Activated T-cell treated with anti-CD3 and anti-CD28 coated beads, Interleukin-2, amount 50 U/mL, for 24 hours (primary cell): ENCODE measurements at regions not wholly inside any gene's neighbourhood (a gene's known extent, or its start where the extent isn't known, plus 50 kb on each side); places are given as distances from the start of the nearest gene placed in this dataset.

Source experiments
- DNase-seq: peaks from one replicate; pipeline ENCODE4 v3.0.0-alpha.2; 2020
- H3K27ac Mint-ChIP-seq: 2 replicates; pipeline ENCODE4 v1.8.0; 2020; ENCODE audit warnings: mild to moderate bottlenecking, mixed read lengths
- H3K27me3 Mint-ChIP-seq: 2 replicates; pipeline ENCODE4 v1.8.0; 2020; ENCODE audit warnings: mixed read lengths
- H3K36me3 Mint-ChIP-seq: 2 replicates; pipeline ENCODE4 v1.8.0; 2020; ENCODE audit warnings: low read depth, mixed read lengths
- H3K4me1 Mint-ChIP-seq: 2 replicates; pipeline ENCODE4 v1.8.0; 2020; ENCODE audit warnings: low read depth, mixed read lengths
- H3K4me3 Mint-ChIP-seq: 2 replicates; pipeline ENCODE4 v1.8.0; 2020; ENCODE audit warnings: mild to moderate bottlenecking, moderate library complexity, mixed read lengths
- H3K9me3 Mint-ChIP-seq: 2 replicates; pipeline ENCODE4 v1.8.0; 2020; ENCODE audit warnings: mixed read lengths

GRCh38 chr19:31146015-31146414 lies 203.2 kb downstream of the TSHZ3 start:
- no peaks in the 10 kb centered on the region for H3K36me3 Mint-ChIP-seq
- no peaks in the 10 kb centered on the region for H3K4me1 Mint-ChIP-seq
- no peaks in the 10 kb centered on the region for H3K9me3 Mint-ChIP-seq
- H3K27me3 Mint-ChIP-seq = peaks cover 3% of the 10 kb centered on the region
- H3K4me3 Mint-ChIP-seq = no peak overlapping the region
- no peak overlapping the region for H3K27ac Mint-ChIP-seq
- DNase-seq = no peak

GRCh38 chr19:31145007-31145406 lies 204.2 kb downstream of the TSHZ3 start:
- H3K27me3 Mint-ChIP-seq = peaks cover 3% of the 10 kb centered on the region
- H3K4me3 Mint-ChIP-seq = no peak overlapping the region
- H3K4me1 Mint-ChIP-seq = no peaks in the 10 kb centered on the region
- H3K36me3 Mint-ChIP-seq = no peaks in the 10 kb centered on the region
- H3K9me3 Mint-ChIP-seq = no peaks in the 10 kb centered on the region
- no peak overlapping the region for H3K27ac Mint-ChIP-seq
- DNase-seq = no peak

- H3K36me3 Mint-ChIP-seq = no peaks in the 10 kb centered on the region
- no peak overlapping the region for H3K4me3 Mint-ChIP-seq
- no peak for DNase-seq
- no peaks in the 10 kb centered on the region for H3K4me1 Mint-ChIP-seq
- no peaks in the 10 kb centered on the region for H3K9me3 Mint-ChIP-seq
- peaks cover 3% of the 10 kb centered on the region for H3K27me3 Mint-ChIP-seq
- no peak overlapping the region for H3K27ac Mint-ChIP-seq
Measured at GRCh38 chr19:31144075-31144870, 205.0 kb downstream of the TSHZ3 start.

- H3K36me3 Mint-ChIP-seq = no peaks in the 10 kb centered on the region
Measured at GRCh38 chr19:31141301-31141700, 207.9 kb downstream of the TSHZ3 start.

GRCh38 chr19:31140717-31141116 lies 208.5 kb downstream of the TSHZ3 start:
- no peak overlapping the region for H3K4me3 Mint-ChIP-seq
- H3K36me3 Mint-ChIP-seq = no peaks in the 10 kb centered on the region
- H3K27ac Mint-ChIP-seq = no peak overlapping the region
- no peak for DNase-seq
- no peaks in the 10 kb centered on the region for H3K4me1 Mint-ChIP-seq
- H3K9me3 Mint-ChIP-seq = no peaks in the 10 kb centered on the region
- peaks cover 3% of the 10 kb centered on the region for H3K27me3 Mint-ChIP-seq

More at GRCh38 chr19:31141301-31141700, 207.9 kb downstream of the TSHZ3 start:
- no peak overlapping the region for H3K27ac Mint-ChIP-seq
- DNase-seq = no peak
- no peaks in the 10 kb centered on the region for H3K4me1 Mint-ChIP-seq
- no peaks in the 10 kb centered on the region for H3K9me3 Mint-ChIP-seq
- no peak overlapping the region for H3K4me3 Mint-ChIP-seq
- peaks cover 3% of the 10 kb centered on the region for H3K27me3 Mint-ChIP-seq

- DNase-seq = no peak
- no peak overlapping the region for H3K27ac Mint-ChIP-seq
- peaks cover 3% of the 10 kb centered on the region for H3K27me3 Mint-ChIP-seq
- no peaks in the 10 kb centered on the region for H3K9me3 Mint-ChIP-seq
- no peak overlapping the region for H3K4me3 Mint-ChIP-seq
- H3K36me3 Mint-ChIP-seq = no peaks in the 10 kb centered on the region
- H3K4me1 Mint-ChIP-seq = no peaks in the 10 kb centered on the region
Measured at GRCh38 chr19:31139871-31140505, 209.2 kb downstream of the TSHZ3 start.

GRCh38 chr19:31138077-31138476 lies 211.2 kb downstream of the TSHZ3 start:
- DNase-seq = no peak
- Mint-ChIP-seq H3K4me3 (no peak overlapping the region), H3K9me3 (no peaks in the 10 kb centered on the region), H3K36me3 (no peaks in the 10 kb centered on the region), H3K4me1 (no peaks in the 10 kb centered on the region), H3K27ac (no peak overlapping the region), H3K27me3 (peaks cover 9% of the 10 kb centered on the region)

- H3K4me1 Mint-ChIP-seq = no peaks in the 10 kb centered on the region
- H3K36me3 Mint-ChIP-seq = no peaks in the 10 kb centered on the region
- no peak overlapping the region for H3K27ac Mint-ChIP-seq
- DNase-seq = no peak
- no peaks in the 10 kb centered on the region for H3K9me3 Mint-ChIP-seq
- peaks cover 9% of the 10 kb centered on the region for H3K27me3 Mint-ChIP-seq
- H3K4me3 Mint-ChIP-seq = no peak overlapping the region
Measured at GRCh38 chr19:31135841-31136240, 213.4 kb downstream of the TSHZ3 start.

- Mint-ChIP-seq H3K9me3 (no peaks in the 10 kb centered on the region), H3K4me1 (no peaks in the 10 kb centered on the region), H3K36me3 (no peaks in the 10 kb centered on the region), H3K27me3 (peaks cover 13% of the 10 kb centered on the region), H3K27ac (no peak overlapping the region), H3K4me3 (no peak overlapping the region)
- DNase-seq = no peak
Measured at GRCh38 chr19:31132753-31133110, 216.5 kb downstream of the TSHZ3 start.

- Mint-ChIP-seq H3K27ac (no peak overlapping the region), H3K36me3 (no peaks in the 10 kb centered on the region), H3K27me3 (peaks cover 10% of the 10 kb centered on the region), H3K4me3 (no peak overlapping the region), H3K9me3 (no peaks in the 10 kb centered on the region), H3K4me1 (peaks cover 7% of the 10 kb centered on the region)
- no peak for DNase-seq
Measured at GRCh38 chr19:31128291-31128690, 220.9 kb downstream of the TSHZ3 start.

GRCh38 chr19:31127134-31127967 lies 221.9 kb downstream of the TSHZ3 start:
- H3K27ac Mint-ChIP-seq = peak overlapping the region; percentile 23
- no peak overlapping the region for H3K4me3 Mint-ChIP-seq
- H3K27me3 Mint-ChIP-seq = peaks cover 8% of the 10 kb centered on the region
- H3K36me3 Mint-ChIP-seq = no peaks in the 10 kb centered on the region
- DNase-seq = no peak
- H3K9me3 Mint-ChIP-seq = no peaks in the 10 kb centered on the region
- H3K4me1 Mint-ChIP-seq = peaks cover 7% of the 10 kb centered on the region

- no peaks in the 10 kb centered on the region for H3K36me3 Mint-ChIP-seq
- no peak for DNase-seq
- H3K27ac Mint-ChIP-seq = no peak overlapping the region
- H3K9me3 Mint-ChIP-seq = no peaks in the 10 kb centered on the region
- no peak overlapping the region for H3K4me3 Mint-ChIP-seq
- H3K4me1 Mint-ChIP-seq = peaks cover 7% of the 10 kb centered on the region
- H3K27me3 Mint-ChIP-seq = peaks cover 7% of the 10 kb centered on the region
Measured at GRCh38 chr19:31126236-31126635, 223.0 kb downstream of the TSHZ3 start.

- peaks cover 7% of the 10 kb centered on the region for H3K4me1 Mint-ChIP-seq
- DNase-seq = no peak
- no peaks in the 10 kb centered on the region for H3K9me3 Mint-ChIP-seq
- peaks cover 7% of the 10 kb centered on the region for H3K27me3 Mint-ChIP-seq
- no peaks in the 10 kb centered on the region for H3K36me3 Mint-ChIP-seq
- no peak overlapping the region for H3K4me3 Mint-ChIP-seq
- no peak overlapping the region for H3K27ac Mint-ChIP-seq
Measured at GRCh38 chr19:31125071-31125470, 224.2 kb downstream of the TSHZ3 start.

GRCh38 chr19:31121501-31121900 lies 227.7 kb downstream of the TSHZ3 start:
- no peak for DNase-seq
- Mint-ChIP-seq H3K36me3 (no peaks in the 10 kb centered on the region), H3K4me1 (no peaks in the 10 kb centered on the region), H3K4me3 (no peak overlapping the region), H3K27ac (no peak overlapping the region), H3K9me3 (no peaks in the 10 kb centered on the region), H3K27me3 (peaks cover 4% of the 10 kb centered on the region)

- no peak for DNase-seq
- no peak overlapping the region for H3K4me3 Mint-ChIP-seq
- H3K27me3 Mint-ChIP-seq = peaks cover 4% of the 10 kb centered on the region
- H3K9me3 Mint-ChIP-seq = no peaks in the 10 kb centered on the region
- H3K4me1 Mint-ChIP-seq = no peaks in the 10 kb centered on the region
- H3K27ac Mint-ChIP-seq = no peak overlapping the region
- H3K36me3 Mint-ChIP-seq = no peaks in the 10 kb centered on the region
Measured at GRCh38 chr19:31120952-31121351, 228.3 kb downstream of the TSHZ3 start.
